Fibroblast of skin of right quadriceps (primary cell): ENCODE measurements at regions not wholly inside any gene's neighbourhood (a gene's known extent, or its start where the extent isn't known, plus 50 kb on each side); places are given as distances from the start of the nearest gene placed in this dataset.
A peak's percentile ranks its signal among the peaks of the same experiment; 100 is the strongest.
"Not testable (repeated sequence)": the region's sequence is repeated elsewhere in the genome, so short reads cannot be mapped to it uniquely, and the experiment has no call there.

Source experiments
- DNase-seq: peaks from one replicate; pipeline ENCODE4 v3.0.0-alpha.2; 2013

- no peak for DNase-seq
These were observed 125.2 kb upstream of the KCNJ6 start for GRCh38 chr21:38041493-38041892.

GRCh38 chr21:38042246-38042645 is 126.0 kb upstream of the KCNJ6 start:
- no peak for DNase-seq

GRCh38 chr21:38048167-38048566 is 131.9 kb upstream of the KCNJ6 start:
- no peak for DNase-seq

GRCh38 chr21:38054334-38054733 is 138.1 kb upstream of the KCNJ6 start:
- no peak for DNase-seq

GRCh38 chr21:38056481-38056880 is 140.2 kb upstream of the KCNJ6 start:
- DNase-seq = no peak

GRCh38 chr21:38057626-38058025 is 141.4 kb upstream of the KCNJ6 start:
- DNase-seq = no peak

- no peak for DNase-seq
These were observed 144.3 kb upstream of the KCNJ6 start for GRCh38 chr21:38060533-38060932.

- DNase-seq = no peak
These were observed 151.0 kb upstream of the KCNJ6 start for GRCh38 chr21:38067086-38067739.

- no peak for DNase-seq
These were observed 156.2 kb upstream of the KCNJ6 start for GRCh38 chr21:38072489-38072888.

GRCh38 chr21:38075833-38076587 is 159.8 kb upstream of the KCNJ6 start:
- DNase-seq = peak; percentile 37

GRCh38 chr21:38077569-38077968 is 161.3 kb upstream of the KCNJ6 start:
- DNase-seq = no peak

- DNase-seq = no peak
These were observed 164.6 kb upstream of the KCNJ6 start for GRCh38 chr21:38080888-38081287.

- DNase-seq = no peak
These were observed 165.5 kb upstream of the KCNJ6 start for GRCh38 chr21:38081708-38082107.

- DNase-seq = no peak
These were observed 166.8 kb upstream of the KCNJ6 start for GRCh38 chr21:38082936-38083485.

- no peak for DNase-seq
These were observed 167.3 kb upstream of the KCNJ6 start for GRCh38 chr21:38083535-38083934.

GRCh38 chr21:38086580-38086979 is 170.2 kb upstream of the KCNJ15 start:
- DNase-seq = no peak

- DNase-seq = no peak
These were observed 167.7 kb upstream of the KCNJ15 start for GRCh38 chr21:38088916-38089762.

GRCh38 chr21:38089763-38090046 is 167.1 kb upstream of the KCNJ15 start:
- DNase-seq = no peak

- DNase-seq = not testable (repeated sequence)
These were observed 165.7 kb upstream of the KCNJ15 start for GRCh38 chr21:38091061-38091460.

- no peak for DNase-seq
These were observed 164.7 kb upstream of the KCNJ15 start for GRCh38 chr21:38092051-38092450.

- DNase-seq = peak; percentile 9
These were observed 161.6 kb upstream of the KCNJ15 start for GRCh38 chr21:38095220-38095619.

- no peak for DNase-seq
These were observed 159.0 kb upstream of the KCNJ15 start for GRCh38 chr21:38097789-38098188.

- no peak for DNase-seq
These were observed 144.5 kb upstream of the KCNJ15 start for GRCh38 chr21:38112219-38112789.
